Spleen (tissue), 11 donors: ENCODE measurements at regions not wholly inside any gene's neighbourhood (a gene's known extent, or its start where the extent isn't known, plus 50 kb on each side); places are given as distances from the start of the nearest gene placed in this dataset.

Source experiments
- DNase-seq: peaks from one replicate; pipeline ENCODE4 v3.0.0-alpha.2; 2020
- H3K27ac ChIP-seq, 8 donors: fragments of 200-600 bp; sonication (generic) in 7 of 8; 1 replicate in 4 of 8; 2 replicates in 4 of 8; pipeline versions ENCODE4 v1.5.0 to v1.8.0; 2016 to 2021; ENCODE audit warnings: inconsistent platforms in 4 of 8, mild to moderate bottlenecking in 4 of 8, moderate library complexity in 1 of 8
- H3K27me3 ChIP-seq, 7 donors: fragments of 200-600 bp; sonication (generic) in 6 of 7; replicated peaks in 1 of 7; 1 replicate in 4 of 7; 2 replicates in 3 of 7; pipeline versions ENCODE4 v1.5.0 to v1.8.0; 2016 to 2021; ENCODE audit warnings: inconsistent platforms in 3 of 7, mild to moderate bottlenecking in 1 of 7
- H3K36me3 ChIP-seq, 6 donors: fragments of 200-600 bp; sonication (generic) in 5 of 6; 1 replicate in 4 of 6; 2 replicates in 2 of 6; pipeline versions ENCODE4 v1.5.0 to v1.8.0; 2016 to 2021; ENCODE audit warnings: inconsistent platforms in 2 of 6
- H3K4me1 ChIP-seq, 6 donors: fragments of 200-600 bp; sonication (generic) in 5 of 6; 1 replicate in 3 of 6; 2 replicates in 3 of 6; pipeline versions ENCODE4 v1.5.0 to v1.8.0; 2016 to 2021; ENCODE audit warnings: inconsistent platforms in 3 of 6
- H3K4me3 ChIP-seq, 8 donors: fragments of 200-600 bp; sonication (generic) in 7 of 8; 1 replicate in 4 of 8; 2 replicates in 4 of 8; pipeline versions ENCODE4 v1.5.0 to v1.8.0; 2016 to 2021; ENCODE audit warnings: inconsistent platforms in 4 of 8, mild to moderate bottlenecking in 4 of 8, moderate library complexity in 2 of 8
- H3K9me3 ChIP-seq, 8 donors: fragments of 200-600 bp; sonication (generic) in 7 of 8; 1 replicate in 4 of 8; 2 replicates in 4 of 8; pipeline versions ENCODE4 v1.5.0 to v1.8.0; 2016 to 2021; ENCODE audit warnings: inconsistent platforms in 4 of 8
- POLR2A ChIP-seq, 3 donors: fragments of 450-650 bp; IDR thresholded peaks; one replicate each; pipeline ENCODE4 v1.5.1; 2017; ENCODE audit warnings: antibody characterized with exemption in 3 of 3, mild to moderate bottlenecking in 1 of 3
- POLR2AphosphoS5 ChIP-seq, 3 donors: sonication (generic); formaldehyde crosslinking; IDR thresholded peaks; one replicate each; pipeline ENCODE4 v1.5.1; 2017; ENCODE audit warnings: antibody characterized with exemption in 3 of 3
- WGBS, 5 donors: extraction: QIAGEN DNeasy Blood & Tissue Kit in 3 of 5; methylation state at CpG; one replicate each; pipeline versions ENCODE4 v1.1.5 to v1.1.7; 2013 to 2018; 5-methylcytosine and 5-hydroxymethylcytosine counted together
- intact Hi-C: fragments of 100-400 bp; cut with DNase I; formaldehyde crosslinking; loops from one replicate; pipeline ENCODE4 v1.15.0; 2023; ENCODE audit warnings: low total_unique reads
- TF ChIP-seq, protein P1 (sequence below), 11 experiments: fragments of 200-600 bp in 7 of 11; fragments of 450-650 bp in 4 of 11; sonication (generic) in 4 of 11; IDR thresholded peaks in 8 of 11; conservative IDR thresholded peaks in 3 of 11; 1 replicate in 7 of 11; 2 replicates in 4 of 11; pipeline versions ENCODE4 v1.4.0 to v1.8.0; 2016 to 2021; ENCODE audit warnings: antibody characterized with exemption in 11 of 11, inconsistent platforms in 4 of 11, mild to moderate bottlenecking in 1 of 11
- donor health status: healthy with polysubstance abuse.
- donor health status: DM: no; HTN: no; CAD: no; lungs with moderate emphysema.
- donor health status: DM: no; HTN: no; CAD: no.
- donor health status: Bipolar disorder and iron deficiency.
- donor health status: healthy.
- donor health status: DM: no; HTN: no; CAD: no.
- donor health status: DM: yes; HTN: yes; CAD: no.

DNA sequence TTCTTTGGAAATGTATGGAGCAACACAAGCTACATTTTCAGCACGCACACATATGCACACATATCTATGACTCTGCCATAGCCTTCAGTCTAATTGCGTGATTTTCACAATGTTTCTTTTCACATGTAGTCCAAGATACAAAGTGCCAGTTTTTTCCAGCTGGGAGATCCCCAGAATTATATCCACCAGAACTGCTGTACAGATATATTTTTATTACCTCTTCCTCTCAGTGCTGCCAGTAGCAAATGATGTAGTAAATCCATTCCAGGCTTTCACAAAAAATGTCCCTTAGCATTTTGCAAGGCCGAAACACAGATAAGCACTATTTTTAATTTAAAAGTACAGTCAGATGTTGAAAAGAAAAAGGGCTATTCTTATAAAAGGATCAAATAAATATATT is 719.8 kb upstream of the SEMA6D start:
- DNase-seq = no peak
- Histone ChIP-seq H3K27me3 (no peaks in the 10 kb centered on the region), H3K4me1 (no peaks in the 10 kb centered on the region), H3K9me3 (peaks cover 0 to 70% (median 46%) of the 10 kb centered on the region in 8 donors), H3K27ac (no peak overlapping the region), H3K4me3 (no peak overlapping the region), H3K36me3 (no peaks in the 10 kb centered on the region)
- TF ChIP-seq POLR2A (IDR thresholded peaks at IDR 0.05) = no peak
- TF ChIP-seq POLR2AphosphoS5 (IDR thresholded peaks at IDR 0.05) = no peak
- TF ChIP-seq, protein P1, sequence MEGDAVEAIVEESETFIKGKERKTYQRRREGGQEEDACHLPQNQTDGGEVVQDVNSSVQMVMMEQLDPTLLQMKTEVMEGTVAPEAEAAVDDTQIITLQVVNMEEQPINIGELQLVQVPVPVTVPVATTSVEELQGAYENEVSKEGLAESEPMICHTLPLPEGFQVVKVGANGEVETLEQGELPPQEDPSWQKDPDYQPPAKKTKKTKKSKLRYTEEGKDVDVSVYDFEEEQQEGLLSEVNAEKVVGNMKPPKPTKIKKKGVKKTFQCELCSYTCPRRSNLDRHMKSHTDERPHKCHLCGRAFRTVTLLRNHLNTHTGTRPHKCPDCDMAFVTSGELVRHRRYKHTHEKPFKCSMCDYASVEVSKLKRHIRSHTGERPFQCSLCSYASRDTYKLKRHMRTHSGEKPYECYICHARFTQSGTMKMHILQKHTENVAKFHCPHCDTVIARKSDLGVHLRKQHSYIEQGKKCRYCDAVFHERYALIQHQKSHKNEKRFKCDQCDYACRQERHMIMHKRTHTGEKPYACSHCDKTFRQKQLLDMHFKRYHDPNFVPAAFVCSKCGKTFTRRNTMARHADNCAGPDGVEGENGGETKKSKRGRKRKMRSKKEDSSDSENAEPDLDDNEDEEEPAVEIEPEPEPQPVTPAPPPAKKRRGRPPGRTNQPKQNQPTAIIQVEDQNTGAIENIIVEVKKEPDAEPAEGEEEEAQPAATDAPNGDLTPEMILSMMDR (IDR thresholded peaks at IDR 0.05 in 8 of 11, conservative IDR thresholded peaks at IDR 0.05 in 3 of 11) = no peak
- 88 to 96% (median 95%) methylated on average over 3 of the region's 3 CpGs for WGBS, 5 donors
- intact Hi-C loops = no loop called here

- H3K9me3 ChIP-seq = peaks cover 0 to 66% (median 34%) of the 10 kb centered on the region in 8 donors
- no peaks in the 10 kb centered on the region for H3K36me3 ChIP-seq
- no peak for DNase-seq
- H3K4me1 ChIP-seq = no peaks in the 10 kb centered on the region
- no peak overlapping the region for H3K4me3 ChIP-seq
- TF ChIP-seq POLR2AphosphoS5 (IDR thresholded peaks at IDR 0.05) (no peak), POLR2A (IDR thresholded peaks at IDR 0.05) (no peak)
- TF ChIP-seq, protein P1 (IDR thresholded peaks at IDR 0.05 in 8 of 11, conservative IDR thresholded peaks at IDR 0.05 in 3 of 11) = no peak
- 36 to 59% (median 48%) methylated on average over 1 of the region's 1 CpG for WGBS, 5 donors
- intact Hi-C loops = no loop called here
- H3K27ac ChIP-seq = no peak overlapping the region
- H3K27me3 ChIP-seq = no peaks in the 10 kb centered on the region
Observed at GRCh38 chr15:47003568-47003967, 713.7 kb upstream of the SEMA6D start.

GRCh38 chr15:47013446-47013845 is 703.9 kb upstream of the SEMA6D start:
- Histone ChIP-seq H3K27ac (no peak overlapping the region), H3K27me3 (no peaks in the 10 kb centered on the region), H3K4me1 (no peaks in the 10 kb centered on the region), H3K9me3 (peaks cover 0 to 26% (median 12%) of the 10 kb centered on the region in 8 donors), H3K36me3 (no peaks in the 10 kb centered on the region), H3K4me3 (no peak overlapping the region)
- intact Hi-C loops = no loop called here
- TF ChIP-seq POLR2AphosphoS5 (IDR thresholded peaks at IDR 0.05) (no peak), POLR2A (IDR thresholded peaks at IDR 0.05) (no peak)
- TF ChIP-seq, protein P1 (IDR thresholded peaks at IDR 0.05 in 8 of 11, conservative IDR thresholded peaks at IDR 0.05 in 3 of 11) = no peak
- DNase-seq = no peak

DNA sequence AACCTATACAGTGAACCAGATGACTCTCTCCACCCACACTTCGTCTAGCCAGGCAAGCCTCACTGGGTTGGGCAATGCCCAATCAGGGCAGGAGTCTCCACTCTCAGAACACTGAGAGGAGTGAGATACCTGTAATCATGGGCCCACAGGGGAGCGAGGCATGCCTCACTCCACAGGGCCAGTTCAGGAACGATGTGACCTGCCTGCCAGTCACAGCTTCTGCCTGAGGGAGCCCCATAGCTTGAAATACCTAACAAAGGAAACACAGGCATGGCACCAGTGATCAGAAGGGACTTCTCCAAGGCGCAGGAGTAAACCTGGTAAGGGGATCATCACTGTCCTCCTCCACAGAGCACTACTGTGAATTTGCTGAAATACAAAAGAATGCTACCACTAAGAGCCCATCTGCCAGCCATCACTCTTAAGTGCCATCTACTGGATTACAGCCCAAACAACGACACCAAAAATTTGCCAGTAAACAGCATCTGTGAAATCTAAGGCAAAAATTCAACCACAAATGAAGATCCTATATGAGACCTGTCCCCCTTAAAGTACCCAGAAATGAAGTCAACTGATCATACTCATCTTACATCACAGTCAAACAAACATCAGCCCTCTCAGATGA is 689.9 kb upstream of the SEMA6D start:
- H3K36me3 ChIP-seq = no peaks in the 10 kb centered on the region
- H3K27me3 ChIP-seq = no peaks in the 10 kb centered on the region
- 41 to 85% (median 75%) methylated on average over 2 to 5 of the region's 5 CpGs for WGBS, 5 donors
- intact Hi-C loops = no loop called here
- no peak for TF ChIP-seq POLR2A (IDR thresholded peaks at IDR 0.05)
- TF ChIP-seq POLR2AphosphoS5 (IDR thresholded peaks at IDR 0.05) = no peak
- TF ChIP-seq, protein P1 (IDR thresholded peaks at IDR 0.05 in 8 of 11, conservative IDR thresholded peaks at IDR 0.05 in 3 of 11) = no peak
- DNase-seq = no peak
- no peaks in the 10 kb centered on the region for H3K4me1 ChIP-seq
- H3K9me3 ChIP-seq = peaks cover 0 to 35% (median 0%) of the 10 kb centered on the region in 8 donors
- H3K27ac ChIP-seq = no peak overlapping the region
- H3K4me3 ChIP-seq = no peak overlapping the region
